ENCODE measurements at regions not wholly inside any gene's neighbourhood (a gene's known extent, or its start where the extent isn't known, plus 50 kb on each side); places are given as distances from the start of the nearest gene placed in this dataset.
"Not testable (repeated sequence)": the region's sequence is repeated elsewhere in the genome, so short reads cannot be mapped to it uniquely, and the experiment has no call there.

- H2AFZ ChIP-seq (ENCODE audit: low read length); H2BK120ac ChIP-seq (replicated peaks; ENCODE audit: low read depth, low read length); H3K9ac ChIP-seq (replicated peaks in 1 of 4; ENCODE audit: extremely low read depth in 1 of 4, low read depth in 3 of 4, low read length in 3 of 4); H3K23ac ChIP-seq (ENCODE audit: insufficient read length); H4K20me1 ChIP-seq (replicated peaks in 1 of 2; ENCODE audit: control insufficient read depth in 1 of 2, insufficient read depth in 2 of 2, low read length in 2 of 2); H3K79me2 ChIP-seq (ENCODE audit: control insufficient read depth in 1 of 2, insufficient read depth in 2 of 2, low read length in 2 of 2); H4K91ac ChIP-seq (replicated peaks; ENCODE audit: insufficient read length, low read length); H3K27me3 ChIP-seq (replicated peaks in 1 of 4; ENCODE audit: control insufficient read depth in 3 of 4, extremely low read depth in 1 of 4, insufficient read depth in 3 of 4, low read length in 3 of 4); H2BK20ac ChIP-seq (ENCODE audit: low read length); H3K79me1 ChIP-seq (ENCODE audit: low read depth, low read length); H3K4me1 ChIP-seq (replicated peaks in 1 of 4; ENCODE audit: control insufficient read depth in 3 of 4, insufficient read depth in 4 of 4, low read length in 3 of 4); H3K4ac ChIP-seq (replicated peaks; ENCODE audit: insufficient read length, low read depth, low read length); H2BK12ac ChIP-seq (ENCODE audit: low read depth, low read length); DNase-seq (ENCODE audit: low read depth in 1 of 2, low spot score in 2 of 2); POLR2A ChIA-PET (ENCODE audit: partially characterized antibody); H2BK15ac ChIP-seq (ENCODE audit: low read length); H3K4me3 ChIP-seq (ENCODE audit: extremely low read depth in 1 of 4, insufficient read depth in 2 of 4, low read depth in 3 of 4, low read length in 4 of 4); H2BK5ac ChIP-seq (ENCODE audit: low read depth, low read length); H3K18ac ChIP-seq (ENCODE audit: extremely low read depth, low read length); H3K9me3 ChIP-seq (ENCODE audit: insufficient read depth in 2 of 2, low read depth in 1 of 2, low read length in 1 of 2); H3K36me3 ChIP-seq (ENCODE audit: control insufficient read depth in 2 of 4, insufficient read depth in 4 of 4, low read length in 3 of 4); H2AK5ac ChIP-seq (ENCODE audit: low read depth, low read length); H3K27ac ChIP-seq (ENCODE audit: low read depth, low read length); H3K14ac ChIP-seq (ENCODE audit: insufficient read length); FAIRE-seq; H3K4me2 ChIP-seq (ENCODE audit: insufficient read depth in 1 of 2, low read depth in 2 of 2, low read length in 2 of 2); H4K5ac ChIP-seq (ENCODE audit: insufficient read length, low read depth, low read length); H3K23me2 ChIP-seq (ENCODE audit: low read depth, low read length); H4K8ac ChIP-seq (ENCODE audit: extremely low read depth, insufficient read depth, low read length); H3K56ac ChIP-seq (replicated peaks; ENCODE audit: insufficient read length, low read depth, low read length): not testable (repeated sequence)
- 97% methylated on average over 2 of the region's 2 CpGs; no CpG with 5 or more reads in 1 of the 2 experiments for WGBS, 2 experiments (ENCODE audit: extremely low coverage in 1 of 2, insufficient coverage in 1 of 2, insufficient read length in 1 of 2, insufficient replicate concordance in 2 of 2, low coverage in 1 of 2, low lambda C conversion rate in 2 of 2, missing lambda C conversion rate in 1 of 2)
- CTCF ChIA-PET (ENCODE audit: partially characterized antibody): interaction anchor here (0.6 kb wide), 1 partner anchor 20 kb away, joined by 3 read pairs; no protein-coding TSS in a partner anchor
Observed at GRCh38 chr4:11643081-11643480, 214.4 kb upstream of the HS3ST1 start.
